NCI-H82 treated with DMSO at 0.1 percent for 48 hours (cell line): ENCODE measurements at regions not wholly inside any gene's neighbourhood (a gene's known extent, or its start where the extent isn't known, plus 50 kb on each side); places are given as distances from the start of the nearest gene placed in this dataset.

Experiments used
- DNase-seq: peaks from one replicate; lab custom pipeline; 2025; ENCODE audit not compliant: unreplicated experiment; lab: John Stamatoyannopoulos, UW

GRCh38 chr3:159513867-159514380 lies 474.7 kb upstream of the IL12A start:
- no peak for DNase-seq

DNA sequence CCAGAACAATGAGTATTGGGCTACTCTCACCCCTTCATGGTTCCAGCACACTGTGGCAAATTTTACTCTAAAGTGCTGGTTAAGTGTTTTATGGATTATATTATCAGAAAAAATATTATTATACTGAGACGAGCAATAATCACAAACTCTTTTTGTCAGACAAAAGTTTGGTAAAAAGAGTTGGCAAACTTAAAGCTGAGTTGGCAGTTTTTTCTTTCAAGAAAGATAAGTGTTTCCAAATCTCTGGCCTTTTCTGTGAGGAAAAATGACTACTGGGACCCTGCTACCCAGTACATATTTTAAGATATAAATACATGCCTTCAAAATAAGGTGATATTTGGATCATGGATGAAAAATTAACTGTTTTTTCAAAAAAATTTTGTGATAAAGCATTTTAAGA lies 471.5 kb upstream of the IL12A start:
- DNase-seq = no peak

GRCh38 chr3:159520638-159521037 lies 468.0 kb upstream of the IL12A start:
- no peak for DNase-seq

GRCh38 chr3:159522276-159522675 lies 466.4 kb upstream of the IL12A start:
- no peak for DNase-seq

GRCh38 chr3:159528251-159528895 lies 460.3 kb upstream of the IL12A start:
- DNase-seq = no peak

DNA sequence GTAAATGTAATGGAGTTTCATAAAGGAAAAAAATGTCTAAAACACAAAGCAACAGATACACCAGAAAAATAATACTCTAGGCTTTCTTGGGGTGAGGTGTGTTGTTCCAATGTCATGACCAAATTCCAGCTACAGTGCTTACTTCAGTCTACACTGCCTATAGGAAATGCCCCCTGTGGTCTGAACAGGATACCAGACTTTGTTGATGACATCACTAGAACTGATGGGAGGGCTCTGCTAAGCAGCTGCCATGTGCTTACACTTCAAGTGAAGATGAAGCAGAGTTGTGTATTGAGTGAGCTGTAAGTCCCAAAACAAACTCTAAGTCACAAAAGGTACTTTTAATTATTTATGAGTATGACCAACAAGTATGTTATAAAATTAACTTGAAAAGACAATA lies 456.1 kb upstream of the IL12A start:
- no peak for DNase-seq

- DNase-seq = no peak
Observed at GRCh38 chr3:159534496-159534895, 454.1 kb upstream of the IL12A start.

- no peak for DNase-seq
Observed at GRCh38 chr3:159536876-159537275, 451.8 kb upstream of the IL12A start.

DNA sequence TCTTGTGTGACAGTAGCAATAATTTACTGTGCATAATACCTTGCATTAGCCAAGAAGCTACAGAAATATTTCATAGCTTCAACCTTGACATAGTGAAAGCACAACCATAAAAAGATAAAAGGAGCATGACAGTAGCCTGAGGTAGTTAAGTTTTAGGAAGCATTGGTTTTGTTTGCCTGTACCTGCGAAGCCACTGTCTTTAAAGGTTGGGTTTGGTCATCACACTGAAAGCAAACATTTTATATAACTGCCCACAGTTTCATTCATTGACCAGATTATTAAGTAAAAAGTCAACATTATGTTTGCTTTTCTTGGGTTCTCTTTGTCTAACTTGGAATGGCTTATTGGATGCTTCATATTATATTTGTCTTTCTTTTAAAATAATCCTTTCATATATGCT lies 450.1 kb upstream of the IL12A start:
- no peak for DNase-seq

GRCh38 chr3:159540882-159541495 lies 447.6 kb upstream of the IL12A start:
- no peak for DNase-seq

- no peak for DNase-seq
Observed at GRCh38 chr3:159548675-159549335, 439.8 kb upstream of the IL12A start.

- no peak for DNase-seq
Observed at GRCh38 chr3:159555205-159555604, 433.4 kb upstream of the IL12A start.

DNA sequence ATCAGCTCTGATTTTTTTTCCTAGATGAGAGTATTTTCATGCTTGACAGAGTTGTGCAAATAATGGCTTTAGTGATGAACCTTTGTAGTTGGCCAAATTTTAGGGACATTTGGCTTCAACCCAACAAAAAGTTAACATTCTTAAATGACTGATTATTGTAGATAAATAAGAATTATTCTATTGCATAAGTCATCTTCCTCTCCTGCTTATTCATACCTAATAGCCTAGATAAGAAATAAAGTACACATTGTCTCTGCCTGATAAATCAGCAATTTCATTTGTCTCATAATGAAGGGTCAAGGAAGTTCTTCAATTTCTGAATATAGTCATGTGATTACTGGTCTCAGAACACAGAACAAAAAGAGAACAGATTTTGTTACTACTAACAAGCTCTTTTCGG lies 428.9 kb upstream of the IL12A start:
- no peak for DNase-seq

DNA sequence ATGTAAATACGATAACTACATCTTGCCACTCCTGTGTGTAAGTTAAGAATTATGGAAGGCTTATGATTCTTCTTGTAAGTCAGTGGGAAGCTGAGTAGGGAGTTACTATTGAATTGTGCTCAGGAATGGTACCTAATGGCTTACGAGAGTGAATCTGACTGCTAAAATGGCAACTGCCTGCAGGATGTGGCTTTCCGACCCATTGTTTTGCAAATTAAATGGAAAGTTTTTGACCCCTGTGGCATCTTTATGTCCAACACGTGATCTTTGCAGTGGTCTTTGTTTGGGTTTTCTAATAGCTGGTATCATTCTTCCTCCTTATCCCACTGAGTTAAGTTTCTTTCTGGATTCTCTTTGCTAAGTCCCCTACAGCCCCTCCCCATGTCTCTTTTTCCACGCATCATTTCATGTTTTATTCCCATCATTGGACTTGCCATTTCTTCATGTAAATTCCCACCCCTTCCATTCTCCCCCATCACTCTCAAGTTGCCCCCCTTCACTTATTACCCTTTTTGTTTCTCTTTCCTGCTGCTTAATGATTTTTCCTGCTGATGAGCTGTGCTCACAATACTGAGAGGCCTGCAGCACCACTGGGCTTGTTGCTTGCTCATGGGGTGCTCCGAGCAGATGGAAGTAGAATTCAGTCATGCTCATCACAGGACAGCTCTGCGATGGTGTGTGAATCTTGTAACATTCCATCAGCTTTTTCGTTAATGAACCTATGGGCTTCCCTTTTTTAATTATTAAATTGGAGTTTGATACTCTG lies 428.2 kb upstream of the IL12A start:
- DNase-seq = no peak

GRCh38 chr3:159565313-159565712 lies 423.3 kb upstream of the IL12A start:
- DNase-seq = no peak

DNA sequence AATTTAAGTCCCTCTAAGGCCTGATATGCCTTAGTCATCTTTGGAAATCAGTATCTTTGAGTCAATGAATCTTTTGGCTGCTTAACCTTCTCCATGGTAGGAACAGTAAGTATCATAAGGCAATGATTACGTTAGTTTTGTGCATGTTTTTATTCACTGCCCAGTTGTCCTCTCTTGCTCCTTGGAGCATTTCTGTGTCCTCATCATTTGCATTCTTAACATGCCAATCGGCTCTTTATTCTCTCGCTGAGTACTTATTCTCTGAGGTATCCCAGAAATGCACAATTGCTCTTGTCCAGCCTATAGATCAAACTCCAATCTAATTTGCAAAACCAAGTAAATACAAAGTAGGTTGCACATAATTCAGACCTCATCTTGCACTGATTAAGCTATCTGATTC lies 405.0 kb upstream of the IL12A start:
- no peak for DNase-seq

DNA sequence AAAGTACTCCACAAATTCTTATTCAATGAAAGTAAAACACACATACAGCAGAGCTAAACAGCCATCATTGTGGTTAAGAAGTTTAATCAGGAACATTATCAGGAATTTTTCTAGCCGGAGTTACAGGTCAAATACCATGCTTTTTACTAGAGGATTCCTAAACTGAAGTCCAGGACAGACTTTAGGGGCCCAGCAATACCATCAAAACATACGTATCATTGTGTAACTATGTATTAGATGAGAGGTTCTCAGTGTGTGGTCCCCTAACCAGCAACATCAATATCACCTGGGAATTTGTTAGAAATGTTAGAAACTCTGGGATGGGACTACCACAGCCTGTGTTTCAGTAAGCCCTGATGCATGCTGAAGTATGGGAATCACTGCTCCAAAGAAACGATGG lies 404.2 kb upstream of the IL12A start:
- no peak for DNase-seq

GRCh38 chr3:159586571-159587202 lies 401.9 kb upstream of the IL12A start:
- DNase-seq = peak; percentile 6

DNA sequence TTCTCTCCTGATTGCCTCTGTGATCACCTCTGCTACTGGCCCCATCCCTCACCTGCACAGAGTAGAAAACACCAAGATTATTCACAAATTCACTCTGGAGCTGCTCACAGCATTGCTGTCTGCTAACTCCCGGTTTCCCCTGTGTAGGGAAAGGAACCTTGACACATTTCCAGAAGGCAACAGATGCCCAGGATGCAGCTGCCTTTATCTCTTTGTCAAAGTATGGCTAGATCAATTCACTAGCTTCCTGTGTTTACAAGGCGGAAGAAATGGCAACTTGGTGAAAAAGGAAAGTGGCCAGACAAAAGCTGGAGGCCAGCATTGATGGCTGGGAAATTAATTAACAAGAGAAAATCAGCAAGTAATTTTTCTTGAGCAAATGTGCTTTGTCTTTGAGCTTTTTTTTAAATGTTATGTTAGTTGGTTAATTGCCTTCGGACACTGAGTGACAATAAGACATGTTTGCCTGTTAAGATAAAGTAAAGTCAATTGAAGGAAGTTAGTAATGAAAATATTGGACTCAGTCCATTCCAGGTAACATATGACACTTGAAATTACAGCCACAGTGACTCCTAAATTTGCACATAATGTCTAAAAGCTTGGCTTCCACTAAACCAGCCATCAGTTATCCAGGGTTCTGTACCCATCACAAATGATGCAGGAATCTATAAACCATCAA lies 394.6 kb upstream of the IL12A start:
- DNase-seq = no peak

- no peak for DNase-seq
Observed at GRCh38 chr3:159600291-159600690, 388.3 kb upstream of the IL12A start.

DNA sequence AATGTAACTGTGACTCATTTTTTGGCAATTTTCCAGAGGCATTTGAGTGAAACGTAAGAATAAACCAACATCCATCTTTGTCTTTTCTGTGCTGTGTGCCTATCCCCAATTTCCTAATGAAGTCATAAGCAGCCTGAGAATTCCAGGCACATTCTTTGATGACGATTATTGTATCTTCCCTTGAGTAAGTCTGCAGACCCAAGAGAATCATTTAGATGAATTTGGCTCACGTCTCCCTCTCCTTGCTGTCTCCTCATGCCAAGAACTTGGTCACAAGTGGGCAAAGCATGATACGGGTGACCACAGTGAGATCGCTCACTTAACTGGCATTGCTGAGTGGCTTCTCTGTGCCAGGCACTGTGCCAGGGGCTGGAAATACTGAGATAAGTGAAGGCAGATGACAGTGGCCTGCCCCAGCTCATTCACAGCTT lies 384.5 kb upstream of the IL12A start:
- DNase-seq = no peak
